ENCODE measurements at regions not wholly inside any gene's neighbourhood (a gene's known extent, or its start where the extent isn't known, plus 50 kb on each side); places are given as distances from the start of the nearest gene placed in this dataset.

GRCh38 chr2:81529944-81530343, 1225.4 kb upstream of the LRRTM1 start:
- peaks cover 10 to 52% (median 28%) of the 10 kb centered on the region in 6 donors for H3K9me3 Mint-ChIP-seq
- no peaks in the 10 kb centered on the region for H3K36me3 Mint-ChIP-seq
- no peak overlapping the region for H3K4me3 Mint-ChIP-seq

GRCh38 chr2:81528852-81529480, 1224.4 kb upstream of the LRRTM1 start:
- no peak for DNase-seq
- no peaks in the 10 kb centered on the region for H3K4me1 Mint-ChIP-seq
- H3K27me3 Mint-ChIP-seq (ENCODE audit: low read depth in 3 of 3): peaks cover 0 to 2% (median 0%) of the 10 kb centered on the region in 3 donors
- H3K27ac Mint-ChIP-seq: no peak overlapping the region
- no peak overlapping the region for H3K4me3 Mint-ChIP-seq
- no peaks in the 10 kb centered on the region for H3K36me3 Mint-ChIP-seq
- H3K9me3 Mint-ChIP-seq: peaks cover 10 to 62% (median 34%) of the 10 kb centered on the region in 6 donors

More at GRCh38 chr2:81529944-81530343, 1225.4 kb upstream of the LRRTM1 start:
- H3K4me1 Mint-ChIP-seq: no peaks in the 10 kb centered on the region
- H3K27me3 Mint-ChIP-seq (ENCODE audit: low read depth in 3 of 3): peaks cover 0 to 2% (median 0%) of the 10 kb centered on the region in 3 donors
- DNase-seq: no peak
- H3K27ac Mint-ChIP-seq: no peak overlapping the region

- no peaks in the 10 kb centered on the region for H3K36me3 Mint-ChIP-seq
- DNase-seq: no peak
- no peak overlapping the region for H3K27ac Mint-ChIP-seq
- no peaks in the 10 kb centered on the region for H3K4me1 Mint-ChIP-seq
- H3K4me3 Mint-ChIP-seq: no peak overlapping the region
- H3K27me3 Mint-ChIP-seq (ENCODE audit: low read depth in 3 of 3): no peaks in the 10 kb centered on the region
- H3K9me3 Mint-ChIP-seq: peaks cover 5 to 75% (median 40%) of the 10 kb centered on the region in 6 donors
These were observed 1218.8 kb upstream of the LRRTM1 start for GRCh38 chr2:81523344-81523743.

DNA sequence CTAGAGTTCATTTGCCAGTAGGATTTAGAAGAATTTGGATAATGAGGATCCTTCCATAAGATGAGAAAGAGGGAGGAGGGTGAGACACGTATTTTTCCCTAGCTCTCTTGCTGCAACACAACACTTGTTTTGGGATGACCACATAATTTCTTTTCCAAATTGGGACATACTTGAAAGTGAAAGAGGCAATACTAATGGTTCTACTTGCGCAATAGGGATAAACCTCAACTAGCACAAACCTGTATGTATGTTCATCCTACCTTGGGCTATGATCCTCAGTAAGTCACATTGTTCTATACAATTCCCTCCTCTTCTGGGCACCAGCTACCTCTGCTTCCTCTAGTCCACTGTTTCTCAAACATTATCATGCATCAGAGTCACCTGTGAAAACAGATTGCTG, 1208.8 kb upstream of the LRRTM1 start:
- no peaks in the 10 kb centered on the region for H3K36me3 Mint-ChIP-seq
- H3K27ac Mint-ChIP-seq: no peak overlapping the region
- H3K9me3 Mint-ChIP-seq: peaks cover 9 to 36% (median 19%) of the 10 kb centered on the region in 6 donors
- peaks cover 0 to 1% (median 0%) of the 10 kb centered on the region in 3 donors for H3K27me3 Mint-ChIP-seq (ENCODE audit: low read depth in 3 of 3)
- DNase-seq: no peak
- no peaks in the 10 kb centered on the region for H3K4me1 Mint-ChIP-seq
- H3K4me3 Mint-ChIP-seq: no peak overlapping the region

DNA sequence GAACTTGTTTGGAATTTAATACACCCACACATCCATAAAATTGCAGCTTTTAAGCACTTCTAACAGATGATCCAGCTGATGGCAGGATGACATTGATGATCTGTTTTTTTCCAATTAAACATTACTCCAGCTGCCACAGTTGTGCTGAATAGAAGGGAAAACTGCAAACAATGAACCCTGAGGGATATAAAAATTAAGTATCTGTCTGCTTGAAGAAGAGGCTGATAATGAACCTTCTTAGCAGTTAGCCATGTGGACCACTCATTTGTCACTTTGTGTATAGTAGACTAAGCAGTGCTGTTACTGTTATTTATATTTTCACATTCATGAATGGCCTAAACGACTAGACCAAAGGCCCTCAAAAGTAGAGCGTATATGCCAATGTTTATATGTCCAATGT, 1201.0 kb upstream of the LRRTM1 start:
- Mint-ChIP-seq H3K4me3 (no peak overlapping the region), H3K36me3 (no peaks in the 10 kb centered on the region), H3K4me1 (no peaks in the 10 kb centered on the region), H3K27me3 (ENCODE audit: low read depth in 3 of 3) (no peaks in the 10 kb centered on the region), H3K27ac (no peak overlapping the region), H3K9me3 (peaks cover 3 to 51% (median 17%) of the 10 kb centered on the region in 6 donors)
- no peak for DNase-seq

DNA sequence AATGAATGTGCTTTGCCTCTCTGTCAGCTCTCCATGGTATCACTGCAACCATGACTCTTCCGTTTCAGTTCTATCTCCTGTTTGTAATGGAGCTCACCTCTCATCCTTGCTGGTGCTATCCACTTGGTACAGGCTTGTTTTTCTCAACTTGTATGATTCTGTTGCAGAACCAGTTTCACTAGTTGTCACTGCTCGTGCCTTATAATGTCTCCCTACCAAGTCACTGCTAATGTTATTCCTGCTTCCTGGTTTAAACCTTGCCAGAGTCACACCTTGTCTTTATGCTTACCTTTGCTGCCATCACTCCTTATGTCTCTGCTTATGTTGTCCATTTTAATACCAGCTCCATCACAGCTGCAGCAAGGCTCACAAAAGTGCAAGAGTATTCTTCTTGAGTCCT, 1191.0 kb upstream of the LRRTM1 start:
- no peak for DNase-seq
- Mint-ChIP-seq H3K36me3 (peaks cover 0 to 3% (median 3%) of the 10 kb centered on the region in 3 donors), H3K4me3 (no peak overlapping the region), H3K27me3 (ENCODE audit: low read depth in 3 of 3) (no peaks in the 10 kb centered on the region), H3K27ac (no peak overlapping the region), H3K9me3 (peaks cover 6 to 71% (median 50%) of the 10 kb centered on the region in 6 donors), H3K4me1 (no peaks in the 10 kb centered on the region)

GRCh38 chr2:81483254-81483653, 1178.7 kb upstream of the LRRTM1 start:
- H3K27ac Mint-ChIP-seq: no peak overlapping the region
- no peak overlapping the region for H3K4me3 Mint-ChIP-seq
- H3K27me3 Mint-ChIP-seq (ENCODE audit: low read depth in 3 of 3): peaks cover 0 to 2% (median 0%) of the 10 kb centered on the region in 3 donors
- DNase-seq: no peak
- H3K9me3 Mint-ChIP-seq: peaks cover 20 to 59% (median 37%) of the 10 kb centered on the region in 6 donors
- H3K4me1 Mint-ChIP-seq: no peaks in the 10 kb centered on the region
- H3K36me3 Mint-ChIP-seq: peaks cover 0 to 3% (median 0%) of the 10 kb centered on the region in 3 donors

- Mint-ChIP-seq H3K27ac (no peak overlapping the region), H3K36me3 (peaks cover 0 to 3% (median 0%) of the 10 kb centered on the region in 3 donors), H3K27me3 (ENCODE audit: low read depth in 3 of 3) (peaks cover 0 to 2% (median 2%) of the 10 kb centered on the region in 3 donors), H3K4me3 (no peak overlapping the region), H3K9me3 (peaks cover 20 to 53% (median 31%) of the 10 kb centered on the region in 6 donors), H3K4me1 (no peaks in the 10 kb centered on the region)
- no peak for DNase-seq
These were observed 1177.4 kb upstream of the LRRTM1 start for GRCh38 chr2:81481994-81482368.

DNA sequence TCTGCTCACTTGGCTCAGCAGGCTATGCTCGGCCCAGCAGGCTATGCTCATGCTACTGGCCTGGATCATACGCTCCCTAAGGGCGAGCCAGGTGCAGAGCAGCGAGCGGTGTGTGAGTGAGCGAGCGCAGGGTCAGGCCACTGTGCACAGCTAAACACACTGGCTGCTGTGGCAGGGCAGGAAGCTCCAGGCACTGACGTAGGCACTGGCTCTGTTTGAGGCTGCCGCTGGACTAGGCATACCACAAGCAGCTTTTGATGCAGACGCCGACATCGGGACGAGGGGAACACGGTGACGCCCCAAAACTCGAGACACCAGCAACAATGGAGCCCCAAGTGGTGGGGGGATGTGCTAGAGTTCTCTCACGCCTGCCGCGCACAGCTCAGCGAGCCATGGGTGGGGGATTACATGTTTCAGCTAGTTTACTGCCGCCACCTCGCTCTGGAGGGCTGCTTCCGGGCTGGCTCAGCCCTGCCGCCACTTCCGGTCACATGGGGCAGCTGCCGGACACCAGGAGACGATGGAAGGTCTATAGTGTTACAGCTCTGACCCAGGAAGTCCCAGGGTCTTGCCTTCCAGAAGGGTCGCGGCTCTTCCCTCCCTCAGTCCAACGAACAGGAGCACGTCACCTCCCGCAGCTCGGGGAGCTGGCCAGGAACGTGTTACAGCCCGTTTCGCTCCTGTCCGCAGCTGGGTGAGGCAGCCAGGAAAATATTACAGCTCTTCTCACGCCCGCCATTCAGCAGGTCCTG, 1176.9 kb upstream of the LRRTM1 start:
- Mint-ChIP-seq H3K27me3 (ENCODE audit: low read depth in 3 of 3) (peaks cover 0 to 2% (median 2%) of the 10 kb centered on the region in 3 donors), H3K9me3 (peaks cover 17 to 57% (median 30%) of the 10 kb centered on the region in 6 donors), H3K36me3 (peaks cover 0 to 3% (median 0%) of the 10 kb centered on the region in 3 donors), H3K4me3 (no peak overlapping the region), H3K27ac (no peak overlapping the region), H3K4me1 (no peaks in the 10 kb centered on the region)
- DNase-seq: no peak

GRCh38 chr2:81467096-81467495, 1162.5 kb upstream of the LRRTM1 start:
- H3K4me3 Mint-ChIP-seq: no peak overlapping the region
- peaks cover 0 to 2% (median 0%) of the 10 kb centered on the region in 3 donors for H3K27me3 Mint-ChIP-seq (ENCODE audit: low read depth in 3 of 3)
- H3K36me3 Mint-ChIP-seq: peaks cover 0 to 3% (median 0%) of the 10 kb centered on the region in 3 donors
- H3K27ac Mint-ChIP-seq: no peak overlapping the region
- no peaks in the 10 kb centered on the region for H3K4me1 Mint-ChIP-seq
- no peak for DNase-seq
- H3K9me3 Mint-ChIP-seq: peaks cover 18 to 62% (median 28%) of the 10 kb centered on the region in 6 donors

GRCh38 chr2:81462420-81462819, 1157.9 kb upstream of the LRRTM1 start:
- H3K27ac Mint-ChIP-seq: no peak overlapping the region
- H3K4me3 Mint-ChIP-seq: no peak overlapping the region
- peaks cover 18 to 64% (median 37%) of the 10 kb centered on the region in 6 donors for H3K9me3 Mint-ChIP-seq
- H3K27me3 Mint-ChIP-seq (ENCODE audit: low read depth in 3 of 3): peaks cover 0 to 3% (median 0%) of the 10 kb centered on the region in 3 donors
- H3K36me3 Mint-ChIP-seq: peaks cover 0 to under 1% (median 0%) of the 10 kb centered on the region in 3 donors
- no peaks in the 10 kb centered on the region for H3K4me1 Mint-ChIP-seq
- no peak for DNase-seq

DNA sequence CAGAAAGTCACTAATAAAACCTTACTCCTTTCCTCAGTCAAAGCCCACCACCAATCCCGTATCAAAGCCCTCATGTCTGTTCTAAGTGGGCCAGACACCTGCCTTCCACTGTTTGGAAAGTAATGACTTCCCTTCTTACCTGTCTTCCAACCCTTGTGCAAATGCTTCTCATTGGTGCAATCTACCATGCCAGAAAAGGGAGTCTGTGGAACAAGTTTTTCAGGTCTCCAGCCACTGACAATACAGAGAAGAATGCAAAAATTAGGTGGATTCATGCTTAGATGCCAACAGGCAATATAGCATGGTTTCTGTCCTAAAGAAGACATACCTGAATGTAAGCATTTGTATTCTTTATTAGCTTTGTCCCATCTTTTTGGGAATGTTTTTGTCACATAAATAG, 1140.6 kb upstream of the LRRTM1 start:
- Mint-ChIP-seq H3K27me3 (ENCODE audit: low read depth in 3 of 3) (no peaks in the 10 kb centered on the region), H3K27ac (no peak overlapping the region), H3K4me3 (no peak overlapping the region)

GRCh38 chr2:81437456-81438000, 1133.0 kb upstream of the LRRTM1 start:
- Mint-ChIP-seq H3K4me3 (no peak overlapping the region), H3K27me3 (ENCODE audit: low read depth in 3 of 3) (no peaks in the 10 kb centered on the region), H3K36me3 (no peaks in the 10 kb centered on the region), H3K27ac (no peak overlapping the region), H3K4me1 (no peaks in the 10 kb centered on the region), H3K9me3 (peaks cover 8 to 61% (median 20%) of the 10 kb centered on the region in 6 donors)
- DNase-seq: no peak

More for the DNA sequence above, 1140.6 kb upstream of the LRRTM1 start:
- no peak for DNase-seq
- Mint-ChIP-seq H3K9me3 (peaks cover 17 to 50% (median 26%) of the 10 kb centered on the region in 6 donors), H3K36me3 (no peaks in the 10 kb centered on the region), H3K4me1 (no peaks in the 10 kb centered on the region)

GRCh38 chr2:81436256-81436655, 1131.7 kb upstream of the LRRTM1 start:
- H3K9me3 Mint-ChIP-seq: peaks cover 8 to 62% (median 16%) of the 10 kb centered on the region in 6 donors
- no peak overlapping the region for H3K27ac Mint-ChIP-seq
- H3K27me3 Mint-ChIP-seq (ENCODE audit: low read depth in 3 of 3): no peaks in the 10 kb centered on the region
- no peak overlapping the region for H3K4me3 Mint-ChIP-seq
- H3K4me1 Mint-ChIP-seq: no peaks in the 10 kb centered on the region
- no peaks in the 10 kb centered on the region for H3K36me3 Mint-ChIP-seq
- no peak for DNase-seq
